SK-N-SH treated with all-trans-retinoic acid at 6 μM for 48 hours (cell line): ENCODE measurements at regions not wholly inside any gene's neighbourhood (a gene's known extent, or its start where the extent isn't known, plus 50 kb on each side); places are given as distances from the start of the nearest gene placed in this dataset.

Experiments
- ARNTL ChIP-seq: fragments of 450-650 bp; formaldehyde crosslinking; IDR thresholded peaks from 2 replicates; pipeline ENCODE4 v1.5.0; 2020; ENCODE audit warnings: low read depth, mild to moderate bottlenecking, moderate library complexity, borderline replicate concordance
- BACH2 ChIP-seq: fragments of 250-450 bp; sonication (Bioruptor Pico); IDR thresholded peaks from 2 replicates; pipeline ENCODE4 v1.9.0; 2021; ENCODE audit warnings: mild to moderate bottlenecking, borderline replicate concordance
- CREB5 ChIP-seq: fragments of 250-450 bp; sonication (Bioruptor Pico); IDR thresholded peaks from 2 replicates; pipeline ENCODE4 v1.5.1; 2020; ENCODE audit warnings: low read depth, mild to moderate bottlenecking, moderate library complexity
- ISL1 ChIP-seq: fragments of 250-450 bp; sonication (Bioruptor Pico); IDR thresholded peaks from 2 replicates; pipeline ENCODE4 v2.1.2; 2022; ENCODE audit warnings: mild to moderate bottlenecking, moderate library complexity
- PATZ1 ChIP-seq: fragments of 250-450 bp; sonication (Bioruptor Pico); IDR thresholded peaks from 2 replicates; pipeline ENCODE4 v1.8.0; 2020; ENCODE audit warnings: mild to moderate bottlenecking, moderate library complexity, borderline replicate concordance
- PPARA ChIP-seq: fragments of 250-450 bp; sonication (Bioruptor Pico); IDR thresholded peaks from 2 replicates; pipeline ENCODE4 v1.5.0; 2020; ENCODE audit warnings: mild to moderate bottlenecking, borderline replicate concordance
- TOX ChIP-seq: fragments of 250-450 bp; sonication (Bioruptor Pico); IDR thresholded peaks from 2 replicates; pipeline ENCODE4 v1.8.0; 2021; ENCODE audit warnings: mild to moderate bottlenecking, moderate library complexity, borderline replicate concordance
- ZFP3 ChIP-seq: fragments of 250-450 bp; sonication (Bioruptor Pico); IDR thresholded peaks from 2 replicates; pipeline ENCODE4 v1.5.0; 2020; ENCODE audit warnings: mild to moderate bottlenecking, moderate library complexity
- ZNF70 ChIP-seq: fragments of 450-650 bp; formaldehyde crosslinking; IDR thresholded peaks from 2 replicates; pipeline ENCODE4 v1.5.0; 2020; ENCODE audit warnings: mild to moderate bottlenecking, moderate library complexity
- ZNF8 ChIP-seq: fragments of 450-650 bp; formaldehyde crosslinking; IDR thresholded peaks from 2 replicates; pipeline ENCODE4 v1.5.0; 2020; ENCODE audit warnings: mild to moderate bottlenecking, moderate library complexity

- TF ChIP-seq ARNTL (no peak), PPARA (CRISPR knock-in tag) (no peak), ZNF70 (CRISPR knock-in tag) (no peak), CREB5 (CRISPR knock-in tag) (no peak), BACH2 (CRISPR knock-in tag) (no peak), TOX (no peak), PATZ1 (no peak), ZFP3 (CRISPR knock-in tag) (no peak), ZNF8 (CRISPR knock-in tag) (no peak), ISL1 (CRISPR knock-in tag) (no peak)
Observed at GRCh38 chr18:40120796-40121391, 1834.1 kb upstream of the PIK3C3 start.
